Choroid plexus epithelial cell (primary cell): ENCODE measurements at regions not wholly inside any gene's neighbourhood (a gene's known extent, or its start where the extent isn't known, plus 50 kb on each side); places are given as distances from the start of the nearest gene placed in this dataset.

Experiments
- DNase-seq: peaks from one replicate; pipeline ENCODE4 v3.0.0-alpha.2; 2010; ENCODE audit warnings: low read depth
- H3K4me3 ChIP-seq: 2 replicates; pipeline ENCODE4 v1.5.1; 2011; ENCODE audit warnings: low read depth, mild to moderate bottlenecking, control low read depth, low read length, moderate library complexity
- TF ChIP-seq, protein P1 (sequence below): conservative IDR thresholded peaks from 2 replicates; pipeline ENCODE4 v1.5.1; 2011; ENCODE audit warnings: low read depth, mild to moderate bottlenecking, control low read depth, inconsistent platforms, low read length, moderate library complexity

- H3K4me3 ChIP-seq, result no peak overlapping the region
- TF ChIP-seq, protein P1, sequence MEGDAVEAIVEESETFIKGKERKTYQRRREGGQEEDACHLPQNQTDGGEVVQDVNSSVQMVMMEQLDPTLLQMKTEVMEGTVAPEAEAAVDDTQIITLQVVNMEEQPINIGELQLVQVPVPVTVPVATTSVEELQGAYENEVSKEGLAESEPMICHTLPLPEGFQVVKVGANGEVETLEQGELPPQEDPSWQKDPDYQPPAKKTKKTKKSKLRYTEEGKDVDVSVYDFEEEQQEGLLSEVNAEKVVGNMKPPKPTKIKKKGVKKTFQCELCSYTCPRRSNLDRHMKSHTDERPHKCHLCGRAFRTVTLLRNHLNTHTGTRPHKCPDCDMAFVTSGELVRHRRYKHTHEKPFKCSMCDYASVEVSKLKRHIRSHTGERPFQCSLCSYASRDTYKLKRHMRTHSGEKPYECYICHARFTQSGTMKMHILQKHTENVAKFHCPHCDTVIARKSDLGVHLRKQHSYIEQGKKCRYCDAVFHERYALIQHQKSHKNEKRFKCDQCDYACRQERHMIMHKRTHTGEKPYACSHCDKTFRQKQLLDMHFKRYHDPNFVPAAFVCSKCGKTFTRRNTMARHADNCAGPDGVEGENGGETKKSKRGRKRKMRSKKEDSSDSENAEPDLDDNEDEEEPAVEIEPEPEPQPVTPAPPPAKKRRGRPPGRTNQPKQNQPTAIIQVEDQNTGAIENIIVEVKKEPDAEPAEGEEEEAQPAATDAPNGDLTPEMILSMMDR, result no peak
- DNase-seq, result no peak
These were observed 1692.0 kb downstream of the SLITRK5 start for GRCh38 chr13:89363144-89363543.

- TF ChIP-seq, protein P1, result no peak
- no peak overlapping the region for H3K4me3 ChIP-seq
- DNase-seq, result no peak
These were observed 1701.0 kb downstream of the SLITRK5 start for GRCh38 chr13:89372193-89372592.

GRCh38 chr13:89375839-89376238, 1704.7 kb downstream of the SLITRK5 start:
- DNase-seq, result peak; percentile 92
- H3K4me3 ChIP-seq, result no peak overlapping the region
- TF ChIP-seq, protein P1, result no peak

DNA sequence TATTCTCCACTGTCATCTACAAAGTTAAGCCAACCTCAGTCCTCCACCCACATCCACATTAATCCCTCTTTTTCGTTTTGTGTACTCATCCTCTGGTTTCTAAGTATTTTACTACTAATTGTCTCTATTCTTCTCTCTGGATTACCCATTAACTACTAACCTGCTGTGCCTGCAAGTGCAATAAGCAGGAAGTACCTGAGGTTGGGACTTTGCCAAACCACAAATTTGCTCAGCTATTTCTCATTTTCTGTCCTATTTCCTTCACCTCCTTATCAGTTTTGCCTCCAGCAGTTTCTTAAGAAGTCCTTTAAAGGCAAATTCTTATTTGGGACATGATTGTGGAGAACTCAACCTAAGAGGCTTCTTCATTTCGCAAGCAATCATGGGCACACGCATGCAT, 1708.9 kb downstream of the SLITRK5 start:
- no peak overlapping the region for H3K4me3 ChIP-seq
- TF ChIP-seq, protein P1, result no peak
- peak; percentile 13 for DNase-seq

- TF ChIP-seq, protein P1, result no peak
These were observed 1711.8 kb downstream of the SLITRK5 start for GRCh38 chr13:89382981-89383380.

GRCh38 chr13:89383891-89384290, 1712.7 kb downstream of the SLITRK5 start:
- DNase-seq, result no peak
- TF ChIP-seq, protein P1, result no peak
- H3K4me3 ChIP-seq, result no peak overlapping the region

More at GRCh38 chr13:89382981-89383380, 1711.8 kb downstream of the SLITRK5 start:
- DNase-seq, result no peak
- H3K4me3 ChIP-seq, result no peak overlapping the region

GRCh38 chr13:89393758-89394304, 1722.7 kb downstream of the SLITRK5 start:
- TF ChIP-seq, protein P1, result no peak
- peak; percentile 31 for DNase-seq

More at GRCh38 chr13:89393758-89394304, 1722.7 kb downstream of the SLITRK5 start:
- H3K4me3 ChIP-seq, result no peak overlapping the region
